ENCODE measurements at regions not wholly inside any gene's neighbourhood (a gene's known extent, or its start where the extent isn't known, plus 50 kb on each side); places are given as distances from the start of the nearest gene placed in this dataset.

DNA sequence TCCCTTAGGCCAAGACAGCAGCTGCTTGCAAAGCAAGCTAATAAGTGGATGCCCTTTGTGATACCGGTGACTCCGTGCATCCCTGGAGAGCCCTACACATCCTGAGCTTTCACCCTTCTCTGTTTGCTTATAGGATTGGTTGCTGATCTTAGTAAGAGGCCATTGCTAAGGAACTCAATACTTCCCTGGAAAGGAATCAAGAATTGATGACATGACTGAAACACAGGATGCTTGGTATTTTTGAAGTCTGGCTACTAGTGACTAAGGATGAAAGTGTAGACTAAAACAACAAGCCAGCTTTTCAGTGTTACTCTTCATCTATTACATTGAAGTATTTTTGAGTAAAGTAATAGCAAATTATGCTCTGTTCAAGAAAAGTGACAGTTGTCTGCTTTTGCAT lies 123.0 kb upstream of the SERPINE2 start:
- no peaks in the 10 kb centered on the region for H3K4me1 ChIP-seq
- TF ChIP-seq POLR2A (IDR thresholded peaks at IDR 0.05): no peak
- TF ChIP-seq, protein P1, sequence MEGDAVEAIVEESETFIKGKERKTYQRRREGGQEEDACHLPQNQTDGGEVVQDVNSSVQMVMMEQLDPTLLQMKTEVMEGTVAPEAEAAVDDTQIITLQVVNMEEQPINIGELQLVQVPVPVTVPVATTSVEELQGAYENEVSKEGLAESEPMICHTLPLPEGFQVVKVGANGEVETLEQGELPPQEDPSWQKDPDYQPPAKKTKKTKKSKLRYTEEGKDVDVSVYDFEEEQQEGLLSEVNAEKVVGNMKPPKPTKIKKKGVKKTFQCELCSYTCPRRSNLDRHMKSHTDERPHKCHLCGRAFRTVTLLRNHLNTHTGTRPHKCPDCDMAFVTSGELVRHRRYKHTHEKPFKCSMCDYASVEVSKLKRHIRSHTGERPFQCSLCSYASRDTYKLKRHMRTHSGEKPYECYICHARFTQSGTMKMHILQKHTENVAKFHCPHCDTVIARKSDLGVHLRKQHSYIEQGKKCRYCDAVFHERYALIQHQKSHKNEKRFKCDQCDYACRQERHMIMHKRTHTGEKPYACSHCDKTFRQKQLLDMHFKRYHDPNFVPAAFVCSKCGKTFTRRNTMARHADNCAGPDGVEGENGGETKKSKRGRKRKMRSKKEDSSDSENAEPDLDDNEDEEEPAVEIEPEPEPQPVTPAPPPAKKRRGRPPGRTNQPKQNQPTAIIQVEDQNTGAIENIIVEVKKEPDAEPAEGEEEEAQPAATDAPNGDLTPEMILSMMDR (IDR thresholded peaks at IDR 0.05): no peak
- intact Hi-C loops (cut with DNase I): no loop called here
- no peaks in the 10 kb centered on the region for H3K9me3 ChIP-seq
- H3K36me3 ChIP-seq: no peaks in the 10 kb centered on the region
- DNase-seq (no peak), ATAC-seq (no peak)
- no peaks in the 10 kb centered on the region for H3K27me3 ChIP-seq
- no peak overlapping the region for H3K4me3 ChIP-seq
- H3K27ac ChIP-seq: no peak overlapping the region
- 75% methylated on average over 2 of the region's 2 CpGs for WGBS (ENCODE audit: insufficient coverage, low coverage, low lambda C conversion rate, missing lambda C conversion rate)

DNA sequence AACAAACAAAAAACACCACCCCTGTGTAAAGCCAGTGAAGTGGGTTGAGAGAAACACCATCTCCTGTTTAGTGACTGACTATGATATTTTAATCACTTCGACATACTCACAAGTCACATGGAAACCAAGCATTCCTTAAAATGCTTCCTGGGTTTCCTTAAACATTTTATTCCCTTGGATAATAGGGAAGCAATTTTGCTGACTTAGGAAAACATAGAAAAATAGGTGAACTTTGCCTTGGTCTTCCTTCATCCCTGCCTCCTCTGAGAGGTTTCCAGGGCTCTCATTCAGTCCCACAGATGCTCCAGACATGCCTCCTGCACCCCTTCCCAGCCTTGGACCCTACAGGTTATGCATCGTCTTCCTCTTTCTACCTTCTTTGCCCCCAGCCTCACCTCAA lies 122.6 kb upstream of the SERPINE2 start:
- Histone ChIP-seq H3K9me3 (no peaks in the 10 kb centered on the region), H3K4me3 (no peak overlapping the region), H3K27me3 (no peaks in the 10 kb centered on the region), H3K27ac (no peak overlapping the region), H3K4me1 (no peaks in the 10 kb centered on the region), H3K36me3 (no peaks in the 10 kb centered on the region)
- TF ChIP-seq, protein P1 (IDR thresholded peaks at IDR 0.05): no peak
- TF ChIP-seq POLR2A (IDR thresholded peaks at IDR 0.05): no peak
- DNase-seq: no peak
- intact Hi-C loops (cut with DNase I): no loop called here
- ATAC-seq: no peak
- WGBS (ENCODE audit: insufficient coverage, low coverage, low lambda C conversion rate, missing lambda C conversion rate): 85% methylated on average over 2 of the region's 2 CpGs

DNA sequence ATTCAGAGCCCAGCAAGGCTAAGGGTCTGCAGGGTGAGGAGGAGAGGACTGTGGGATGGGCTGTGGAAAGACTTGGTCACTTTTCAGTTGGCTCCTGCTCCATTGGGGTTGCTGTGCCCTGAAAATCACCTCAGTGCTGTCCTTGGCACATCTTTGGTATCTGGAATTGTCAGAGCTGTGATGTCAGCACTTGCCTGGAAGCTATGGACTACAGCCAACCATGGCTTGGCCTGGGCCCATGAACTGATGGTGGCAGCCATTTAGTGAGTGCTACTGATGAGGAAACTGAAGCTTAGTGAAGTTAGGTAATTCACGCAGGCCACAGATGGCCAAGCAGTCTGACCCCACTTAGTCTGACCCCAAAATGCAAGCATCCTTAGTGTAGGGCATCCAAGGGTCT lies 121.8 kb upstream of the SERPINE2 start:
- no peaks in the 10 kb centered on the region for H3K36me3 ChIP-seq
- no peaks in the 10 kb centered on the region for H3K27me3 ChIP-seq
- H3K4me1 ChIP-seq: no peaks in the 10 kb centered on the region
- no peak overlapping the region for H3K27ac ChIP-seq
- WGBS (ENCODE audit: insufficient coverage, low coverage, low lambda C conversion rate, missing lambda C conversion rate): no CpG with 5 or more reads among the region's 1 CpG
- no peak overlapping the region for H3K4me3 ChIP-seq
- no peak for TF ChIP-seq POLR2A (IDR thresholded peaks at IDR 0.05)
- TF ChIP-seq, protein P1 (IDR thresholded peaks at IDR 0.05): no peak
- H3K9me3 ChIP-seq: no peaks in the 10 kb centered on the region
- intact Hi-C loops (cut with DNase I): no loop called here
- peak in 2 of 4 donors; percentile 67 to 85 for ATAC-seq
- peak in 1 of 3 donors; percentile 40 for DNase-seq

DNA sequence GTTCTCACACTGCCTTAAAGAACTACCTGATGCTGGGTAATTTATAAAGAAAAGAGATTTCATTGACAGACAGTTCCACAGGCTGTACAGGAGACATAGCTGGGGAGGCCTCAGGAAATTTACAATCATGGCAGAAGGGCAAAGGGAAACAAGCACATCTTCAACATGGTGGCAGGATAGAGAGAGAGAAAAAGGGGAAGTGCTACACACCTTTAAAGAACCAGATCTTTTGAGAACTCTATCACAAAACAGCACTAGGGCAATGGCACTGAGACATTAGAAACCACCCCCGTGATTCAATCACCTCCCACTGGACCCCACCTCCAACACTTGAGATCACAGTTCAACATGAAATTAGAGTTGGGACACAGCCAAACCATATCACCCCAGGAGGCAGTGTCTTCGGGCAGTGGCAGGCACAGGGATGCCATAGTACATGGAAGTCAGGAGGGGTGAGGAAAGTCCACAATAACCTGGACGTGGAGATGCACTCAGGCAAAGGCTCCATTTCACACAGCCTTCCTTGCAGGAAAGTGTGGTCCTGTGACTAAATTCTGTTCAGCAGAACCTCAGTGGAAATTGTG lies 120.4 kb upstream of the SERPINE2 start:
- H3K9me3 ChIP-seq: no peaks in the 10 kb centered on the region
- TF ChIP-seq, protein P1 (IDR thresholded peaks at IDR 0.05): no peak
- TF ChIP-seq POLR2A (IDR thresholded peaks at IDR 0.05): no peak
- H3K27ac ChIP-seq: no peak overlapping the region
- H3K4me3 ChIP-seq: no peak overlapping the region
- H3K4me1 ChIP-seq: no peaks in the 10 kb centered on the region
- DNase-seq: no peak
- ATAC-seq: no peak
- 72% methylated on average over 2 of the region's 3 CpGs for WGBS (ENCODE audit: insufficient coverage, low coverage, low lambda C conversion rate, missing lambda C conversion rate)
- H3K27me3 ChIP-seq: no peaks in the 10 kb centered on the region
- no peaks in the 10 kb centered on the region for H3K36me3 ChIP-seq
- intact Hi-C loops (cut with DNase I): no loop called here

DNA sequence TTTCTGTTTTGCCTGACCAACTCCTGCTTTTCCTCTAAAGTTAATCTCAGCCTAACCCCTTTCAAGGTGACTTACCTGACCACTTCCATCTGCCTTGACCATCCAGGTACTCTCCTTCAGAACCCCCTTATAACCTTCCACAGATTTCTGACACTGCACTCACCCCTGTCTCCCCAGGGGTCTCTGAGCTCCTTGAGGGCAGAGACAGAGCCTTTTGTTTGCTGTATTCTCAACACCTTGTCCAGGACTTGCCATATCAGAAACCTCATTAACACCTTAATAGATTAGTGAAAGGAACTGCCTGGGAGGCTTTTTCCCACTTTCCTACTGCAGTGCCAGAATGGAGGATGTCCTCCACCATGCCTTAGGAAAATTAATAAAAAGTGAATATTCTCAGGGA lies 119.7 kb upstream of the SERPINE2 start:
- Histone ChIP-seq H3K4me1 (no peaks in the 10 kb centered on the region), H3K36me3 (no peaks in the 10 kb centered on the region), H3K9me3 (no peaks in the 10 kb centered on the region), H3K27ac (no peak overlapping the region), H3K27me3 (no peaks in the 10 kb centered on the region), H3K4me3 (no peak overlapping the region)
- intact Hi-C loops (cut with DNase I): no loop called here
- ATAC-seq (no peak), DNase-seq (no peak)
- TF ChIP-seq, protein P1 (IDR thresholded peaks at IDR 0.05): no peak
- TF ChIP-seq POLR2A (IDR thresholded peaks at IDR 0.05): no peak

Data from right lobe of liver (tissue), 6 donors.